Neuron (in vitro differentiated cells): ENCODE measurements at regions not wholly inside any gene's neighbourhood (a gene's known extent, or its start where the extent isn't known, plus 50 kb on each side); places are given as distances from the start of the nearest gene placed in this dataset.

ENCODE experiments used
- H2AFZ ChIP-seq: one replicate; pipeline ENCODE4 v1.6.1; 2013; ENCODE audit warnings: low read depth, mild to moderate bottlenecking, inconsistent platforms, low read length, moderate library complexity
- H3K27me3 ChIP-seq: one replicate; pipeline ENCODE4 v1.6.1; 2013; ENCODE audit warnings: low read length; ENCODE audit not compliant: insufficient read depth
- H3K36me3 ChIP-seq: one replicate; pipeline ENCODE4 v1.6.1; 2013; ENCODE audit warnings: low read length; ENCODE audit not compliant: insufficient read depth
- H3K4me1 ChIP-seq: one replicate; pipeline ENCODE4 v1.6.1; 2013; ENCODE audit warnings: low read length; ENCODE audit not compliant: insufficient read depth
- H3K4me3 ChIP-seq: 2 replicates; pipeline ENCODE4 v1.5.1; 2013; ENCODE audit warnings: mild to moderate bottlenecking, low read length, moderate library complexity
- H3K9me3 ChIP-seq: one replicate; pipeline ENCODE4 v1.6.1; 2013; ENCODE audit warnings: low read length

- H2AFZ ChIP-seq, result no peak overlapping the region
- no peaks in the 10 kb centered on the region for H3K27me3 ChIP-seq
- H3K4me1 ChIP-seq, result no peaks in the 10 kb centered on the region
- no peaks in the 10 kb centered on the region for H3K9me3 ChIP-seq
- no peaks in the 10 kb centered on the region for H3K36me3 ChIP-seq
- no peak overlapping the region for H3K4me3 ChIP-seq
These were observed 220.7 kb downstream of the IRS1 start for GRCh38 chr2:226578879-226579278.

GRCh38 chr2:226578373-226578772, 221.2 kb downstream of the IRS1 start:
- Histone ChIP-seq H3K4me1 (no peaks in the 10 kb centered on the region), H2AFZ (no peak overlapping the region), H3K27me3 (no peaks in the 10 kb centered on the region), H3K4me3 (no peak overlapping the region), H3K36me3 (no peaks in the 10 kb centered on the region), H3K9me3 (no peaks in the 10 kb centered on the region)

GRCh38 chr2:226575928-226576327, 223.7 kb downstream of the IRS1 start:
- no peaks in the 10 kb centered on the region for H3K4me1 ChIP-seq
- H3K9me3 ChIP-seq, result no peaks in the 10 kb centered on the region
- no peak overlapping the region for H2AFZ ChIP-seq
- no peaks in the 10 kb centered on the region for H3K27me3 ChIP-seq
- no peak overlapping the region for H3K4me3 ChIP-seq
- H3K36me3 ChIP-seq, result no peaks in the 10 kb centered on the region

- no peaks in the 10 kb centered on the region for H3K9me3 ChIP-seq
- no peaks in the 10 kb centered on the region for H3K27me3 ChIP-seq
- no peak overlapping the region for H2AFZ ChIP-seq
- H3K4me1 ChIP-seq, result no peaks in the 10 kb centered on the region
- H3K36me3 ChIP-seq, result no peaks in the 10 kb centered on the region
- no peak overlapping the region for H3K4me3 ChIP-seq
These were observed 226.5 kb downstream of the IRS1 start for GRCh38 chr2:226573158-226573557.

- Histone ChIP-seq H3K27me3 (no peaks in the 10 kb centered on the region), H3K4me1 (no peaks in the 10 kb centered on the region), H3K36me3 (no peaks in the 10 kb centered on the region), H3K4me3 (no peak overlapping the region), H3K9me3 (no peaks in the 10 kb centered on the region), H2AFZ (no peak overlapping the region)
These were observed 235.0 kb downstream of the IRS1 start for GRCh38 chr2:226564667-226565066.

- H3K4me3 ChIP-seq, result no peak overlapping the region
- H3K4me1 ChIP-seq, result no peaks in the 10 kb centered on the region
- no peak overlapping the region for H2AFZ ChIP-seq
- H3K9me3 ChIP-seq, result no peaks in the 10 kb centered on the region
- no peaks in the 10 kb centered on the region for H3K27me3 ChIP-seq
- H3K36me3 ChIP-seq, result no peaks in the 10 kb centered on the region
These were observed 237.7 kb downstream of the IRS1 start for GRCh38 chr2:226561962-226562361.

GRCh38 chr2:226560325-226560724, 239.3 kb downstream of the IRS1 start:
- Histone ChIP-seq H3K9me3 (no peaks in the 10 kb centered on the region), H3K4me3 (no peak overlapping the region), H3K27me3 (no peaks in the 10 kb centered on the region), H2AFZ (no peak overlapping the region), H3K4me1 (no peaks in the 10 kb centered on the region), H3K36me3 (no peaks in the 10 kb centered on the region)

GRCh38 chr2:226559536-226559935, 240.1 kb downstream of the IRS1 start:
- H2AFZ ChIP-seq, result no peak overlapping the region
- H3K4me1 ChIP-seq, result no peaks in the 10 kb centered on the region
- H3K9me3 ChIP-seq, result no peaks in the 10 kb centered on the region
- no peaks in the 10 kb centered on the region for H3K36me3 ChIP-seq
- H3K27me3 ChIP-seq, result no peaks in the 10 kb centered on the region
- no peak overlapping the region for H3K4me3 ChIP-seq

- Histone ChIP-seq H3K27me3 (no peaks in the 10 kb centered on the region), H2AFZ (no peak overlapping the region), H3K4me3 (no peak overlapping the region), H3K9me3 (no peaks in the 10 kb centered on the region), H3K4me1 (no peaks in the 10 kb centered on the region), H3K36me3 (no peaks in the 10 kb centered on the region)
These were observed 241.2 kb downstream of the IRS1 start for GRCh38 chr2:226558418-226558817.

GRCh38 chr2:226556050-226556449, 243.6 kb downstream of the IRS1 start:
- Histone ChIP-seq H3K4me3 (no peak overlapping the region), H3K4me1 (no peaks in the 10 kb centered on the region), H3K36me3 (no peaks in the 10 kb centered on the region), H3K27me3 (no peaks in the 10 kb centered on the region), H3K9me3 (no peaks in the 10 kb centered on the region), H2AFZ (no peak overlapping the region)

- Histone ChIP-seq H3K36me3 (no peaks in the 10 kb centered on the region), H2AFZ (no peak overlapping the region), H3K9me3 (no peaks in the 10 kb centered on the region), H3K4me1 (no peaks in the 10 kb centered on the region), H3K4me3 (no peak overlapping the region), H3K27me3 (no peaks in the 10 kb centered on the region)
These were observed 244.9 kb downstream of the IRS1 start for GRCh38 chr2:226554701-226555100.

GRCh38 chr2:226553333-226553732, 246.3 kb downstream of the IRS1 start:
- no peaks in the 10 kb centered on the region for H3K9me3 ChIP-seq
- H2AFZ ChIP-seq, result no peak overlapping the region
- no peaks in the 10 kb centered on the region for H3K27me3 ChIP-seq
- H3K4me3 ChIP-seq, result no peak overlapping the region
- no peaks in the 10 kb centered on the region for H3K36me3 ChIP-seq
- H3K4me1 ChIP-seq, result no peaks in the 10 kb centered on the region

GRCh38 chr2:226552571-226553285, 246.9 kb downstream of the IRS1 start:
- no peak overlapping the region for H2AFZ ChIP-seq
- H3K4me3 ChIP-seq, result no peak overlapping the region
- H3K9me3 ChIP-seq, result no peaks in the 10 kb centered on the region
- no peaks in the 10 kb centered on the region for H3K36me3 ChIP-seq
- no peaks in the 10 kb centered on the region for H3K27me3 ChIP-seq
- H3K4me1 ChIP-seq, result no peaks in the 10 kb centered on the region
